ENCODE measurements at regions not wholly inside any gene's neighbourhood (a gene's known extent, or its start where the extent isn't known, plus 50 kb on each side); places are given as distances from the start of the nearest gene placed in this dataset.

DNA sequence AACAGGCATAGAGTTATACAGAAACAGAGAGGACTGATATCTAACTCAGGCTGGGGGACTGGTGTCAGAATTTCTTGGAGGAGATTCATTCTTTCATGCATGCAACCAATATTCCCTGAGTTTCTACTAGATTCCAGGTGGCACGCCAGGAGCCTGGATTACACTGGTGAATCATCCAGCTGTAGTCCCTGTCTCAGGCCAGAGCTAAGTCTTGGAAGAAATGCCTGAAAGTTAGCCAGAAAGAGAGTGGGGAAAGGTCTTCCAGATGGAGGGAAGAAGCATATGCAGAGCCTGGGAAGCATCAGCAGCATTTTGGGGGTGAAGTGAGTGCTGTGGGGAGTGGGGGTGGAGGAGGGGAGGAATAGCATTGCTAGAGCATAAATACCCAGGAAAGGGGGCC, 239.1 kb downstream of the OMA1 start:
- no peaks in the 10 kb centered on the region for H3K4me1 Mint-ChIP-seq
- no peaks in the 10 kb centered on the region for H3K36me3 Mint-ChIP-seq
- H3K4me3 Mint-ChIP-seq, result no peak overlapping the region

DNA sequence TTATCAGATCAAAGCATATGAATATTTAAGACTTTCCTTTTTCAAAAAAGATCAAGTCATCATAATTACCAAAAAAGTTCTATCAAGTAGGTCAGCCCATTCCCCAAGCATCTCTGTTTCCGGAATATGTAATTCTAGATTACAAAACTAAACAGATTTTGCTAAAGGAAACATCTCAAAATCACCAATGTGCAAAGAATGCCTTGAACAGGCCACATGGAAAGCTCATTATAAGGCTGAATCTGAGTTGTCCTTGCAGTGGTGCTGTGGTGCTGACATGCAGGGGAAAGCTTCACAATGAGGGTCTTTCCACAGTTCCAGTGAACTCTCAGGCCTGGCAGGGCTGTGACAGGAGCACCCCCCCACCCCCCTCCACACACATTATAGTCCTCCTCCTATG, 240.9 kb downstream of the OMA1 start:
- H3K27me3 Mint-ChIP-seq, result no peaks in the 10 kb centered on the region

More for the DNA sequence above, 239.1 kb downstream of the OMA1 start:
- Mint-ChIP-seq H3K27me3 (no peaks in the 10 kb centered on the region), H3K9me3 (no peaks in the 10 kb centered on the region), H3K27ac (no peak overlapping the region)

GRCh38 chr1:58304346-58304975, 242.1 kb downstream of the OMA1 start:
- Mint-ChIP-seq H3K4me3 (no peak overlapping the region), H3K4me1 (no peaks in the 10 kb centered on the region), H3K36me3 (no peaks in the 10 kb centered on the region), H3K9me3 (no peaks in the 10 kb centered on the region), H3K27me3 (no peaks in the 10 kb centered on the region), H3K27ac (no peak overlapping the region)

More for the DNA sequence above, 240.9 kb downstream of the OMA1 start:
- Mint-ChIP-seq H3K27ac (no peak overlapping the region), H3K36me3 (no peaks in the 10 kb centered on the region), H3K9me3 (no peaks in the 10 kb centered on the region), H3K4me3 (no peak overlapping the region), H3K4me1 (no peaks in the 10 kb centered on the region)

DNA sequence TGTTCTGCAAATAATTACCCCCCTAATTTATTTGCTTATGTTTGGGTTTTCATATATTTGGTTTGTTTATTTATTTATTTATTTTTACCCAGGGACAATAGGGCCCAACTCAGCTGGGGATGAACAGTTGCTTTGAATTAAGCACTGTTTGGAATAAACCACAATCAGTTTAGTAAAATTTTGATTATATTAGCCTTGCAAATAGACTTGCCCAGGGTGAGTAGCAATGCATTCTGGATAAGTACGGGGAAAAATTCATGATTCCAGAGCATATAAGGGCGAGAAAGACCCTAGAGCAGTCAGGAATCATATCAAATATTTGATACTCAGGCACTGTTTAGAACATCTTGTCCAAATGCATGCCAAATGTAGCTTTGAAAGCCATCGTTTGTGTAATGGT, 242.7 kb downstream of the OMA1 start:
- no peaks in the 10 kb centered on the region for H3K27me3 Mint-ChIP-seq
- no peaks in the 10 kb centered on the region for H3K9me3 Mint-ChIP-seq
- H3K27ac Mint-ChIP-seq, result no peak overlapping the region
- H3K4me1 Mint-ChIP-seq, result no peaks in the 10 kb centered on the region
- no peaks in the 10 kb centered on the region for H3K36me3 Mint-ChIP-seq
- no peak overlapping the region for H3K4me3 Mint-ChIP-seq

- Mint-ChIP-seq H3K27ac (no peak overlapping the region), H3K4me3 (no peak overlapping the region), H3K9me3 (peaks cover under 1% of the 10 kb centered on the region), H3K4me1 (no peaks in the 10 kb centered on the region), H3K36me3 (peaks cover 5% of the 10 kb centered on the region), H3K27me3 (peaks cover 1% of the 10 kb centered on the region)
These were observed 253.1 kb downstream of the OMA1 start for GRCh38 chr1:58293388-58293787.

DNA sequence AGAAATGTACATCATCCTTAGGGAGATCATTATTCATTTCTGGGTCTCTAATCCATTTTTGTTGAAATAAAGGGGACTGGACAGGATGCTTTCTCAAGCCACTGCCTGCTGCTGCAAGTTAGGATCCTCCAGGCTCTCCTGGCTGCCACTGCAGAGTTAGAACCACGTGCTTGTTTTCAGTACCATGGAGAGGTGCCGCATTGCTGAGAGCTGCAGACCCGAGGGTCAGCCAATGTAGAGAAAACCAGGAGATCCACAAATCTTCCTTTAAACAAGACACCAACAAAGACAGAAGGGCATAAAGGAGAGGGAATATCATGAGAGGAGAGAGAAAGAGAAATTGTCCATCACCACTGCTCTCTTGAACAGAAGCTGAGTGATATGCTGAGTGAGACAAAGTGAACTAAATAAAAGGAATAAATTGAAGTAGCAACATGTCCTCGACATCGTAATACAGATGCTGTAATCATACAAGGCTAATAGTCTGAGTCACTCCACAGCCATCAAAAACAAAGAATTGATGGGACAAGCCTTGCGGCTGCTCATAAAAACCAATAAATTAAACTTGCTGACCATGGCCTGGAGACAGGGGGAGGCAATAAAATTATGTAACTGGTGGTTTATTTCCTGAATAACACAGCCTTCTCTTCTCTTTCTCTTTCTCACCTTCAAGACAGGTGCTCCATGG, 255.7 kb downstream of the OMA1 start:
- Mint-ChIP-seq H3K4me1 (no peaks in the 10 kb centered on the region), H3K27ac (no peak overlapping the region)

DNA sequence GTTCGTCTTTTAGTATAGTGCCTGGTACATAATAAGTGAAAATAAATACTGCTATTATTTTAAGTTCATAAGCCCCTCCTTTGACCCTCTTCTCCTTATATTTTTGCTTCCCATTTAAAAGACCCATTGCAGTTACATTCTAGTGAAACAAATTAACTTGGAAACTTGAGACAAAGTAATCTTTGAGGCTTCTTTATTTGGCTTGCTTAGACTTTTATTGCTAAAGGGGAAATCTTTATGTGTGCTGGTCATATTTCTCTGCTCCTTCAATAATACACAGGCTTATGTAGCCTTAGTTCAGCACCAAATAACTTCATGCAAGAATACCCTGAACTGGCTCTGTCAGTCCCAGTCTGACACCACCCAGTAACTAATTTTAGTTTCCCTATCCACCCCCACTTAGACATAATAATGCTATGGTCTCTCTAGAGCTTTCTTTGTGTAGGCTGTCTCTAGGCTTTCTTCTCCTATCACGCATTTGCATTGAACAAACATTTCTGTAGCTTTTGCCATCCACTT, 257.8 kb downstream of the OMA1 start:
- H3K27ac Mint-ChIP-seq, result no peak overlapping the region
- peaks cover 1% of the 10 kb centered on the region for H3K27me3 Mint-ChIP-seq
- H3K36me3 Mint-ChIP-seq, result peaks cover 8% of the 10 kb centered on the region
- H3K4me3 Mint-ChIP-seq, result no peak overlapping the region
- H3K9me3 Mint-ChIP-seq, result peaks cover 4% of the 10 kb centered on the region
- no peaks in the 10 kb centered on the region for H3K4me1 Mint-ChIP-seq

More for the DNA sequence above, 255.7 kb downstream of the OMA1 start:
- H3K9me3 Mint-ChIP-seq, result peaks cover 4% of the 10 kb centered on the region
- H3K4me3 Mint-ChIP-seq, result no peak overlapping the region
- peaks cover 8% of the 10 kb centered on the region for H3K36me3 Mint-ChIP-seq
- peaks cover 1% of the 10 kb centered on the region for H3K27me3 Mint-ChIP-seq

- H3K36me3 Mint-ChIP-seq, result peaks cover 8% of the 10 kb centered on the region
- H3K4me1 Mint-ChIP-seq, result no peaks in the 10 kb centered on the region
- H3K9me3 Mint-ChIP-seq, result peaks cover 4% of the 10 kb centered on the region
- no peak overlapping the region for H3K4me3 Mint-ChIP-seq
- no peak overlapping the region for H3K27ac Mint-ChIP-seq
- peaks cover 1% of the 10 kb centered on the region for H3K27me3 Mint-ChIP-seq
These were observed 258.5 kb downstream of the OMA1 start for GRCh38 chr1:58287894-58288623.

DNA sequence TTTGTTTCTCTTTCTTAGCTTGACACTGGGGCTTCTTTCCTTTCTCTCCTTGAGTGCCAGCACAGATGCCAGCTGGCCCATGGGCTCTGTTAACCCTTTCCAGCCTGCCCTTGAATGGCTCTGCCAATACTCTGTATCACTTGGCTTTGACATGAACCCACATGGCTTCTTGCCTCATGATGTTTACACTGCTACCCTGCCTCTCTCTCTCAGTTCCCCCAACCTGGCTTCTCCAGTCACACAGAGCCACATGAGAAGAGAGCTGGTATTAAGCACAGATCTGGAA, 262.4 kb downstream of the OMA1 start:
- Mint-ChIP-seq H3K27me3 (peaks cover 1% of the 10 kb centered on the region), H3K4me3 (no peak overlapping the region), H3K27ac (no peak overlapping the region), H3K4me1 (no peaks in the 10 kb centered on the region), H3K9me3 (peaks cover 4% of the 10 kb centered on the region), H3K36me3 (peaks cover 3% of the 10 kb centered on the region)

DNA sequence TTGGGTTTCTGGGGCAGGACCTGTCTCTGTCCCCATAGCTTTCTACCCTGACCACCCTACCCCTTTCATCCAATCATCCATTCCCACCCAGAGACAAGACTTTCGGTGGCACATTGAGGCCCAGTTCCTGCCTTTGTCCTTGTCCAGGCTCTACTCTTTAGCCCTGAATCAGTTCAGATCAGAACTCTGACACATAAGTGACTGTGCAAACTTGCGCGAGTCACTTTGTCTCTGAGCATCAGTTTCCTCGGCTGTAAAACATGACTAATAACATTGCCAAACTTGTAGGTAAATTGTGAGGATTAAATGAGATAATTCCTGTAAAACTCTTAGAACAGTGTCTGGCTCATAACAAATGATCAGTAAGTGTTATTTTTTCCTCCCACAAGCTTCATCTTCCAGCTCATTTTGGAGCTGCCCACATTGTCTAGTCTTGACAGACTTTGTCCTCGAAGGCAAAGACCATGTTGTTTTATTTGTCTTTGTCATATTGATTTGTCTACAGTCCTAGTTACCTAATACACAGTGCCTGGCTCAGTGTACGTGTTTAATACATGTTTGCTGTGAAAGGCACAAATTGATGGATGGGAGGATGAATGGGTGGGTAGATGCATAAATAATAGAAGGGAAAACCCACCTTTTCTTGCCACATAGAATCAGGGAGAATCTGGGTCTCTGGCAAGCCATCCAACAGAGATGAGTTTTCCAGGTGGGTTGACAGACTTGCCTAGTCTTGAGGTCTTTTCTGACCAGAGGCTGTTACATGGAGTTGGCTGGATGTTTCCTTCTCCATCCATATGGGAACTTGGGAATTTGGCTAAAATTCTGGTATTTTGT, 262.9 kb downstream of the OMA1 start:
- Mint-ChIP-seq H3K27ac (no peak overlapping the region), H3K36me3 (peaks cover 3% of the 10 kb centered on the region), H3K4me3 (no peak overlapping the region), H3K27me3 (no peaks in the 10 kb centered on the region), H3K9me3 (peaks cover 4% of the 10 kb centered on the region), H3K4me1 (no peaks in the 10 kb centered on the region)

GRCh38 chr1:58282623-58283387, 263.7 kb downstream of the OMA1 start:
- no peak overlapping the region for H3K4me3 Mint-ChIP-seq
- no peaks in the 10 kb centered on the region for H3K9me3 Mint-ChIP-seq
- no peak overlapping the region for H3K27ac Mint-ChIP-seq
- no peaks in the 10 kb centered on the region for H3K4me1 Mint-ChIP-seq
- H3K27me3 Mint-ChIP-seq, result no peaks in the 10 kb centered on the region
- H3K36me3 Mint-ChIP-seq, result peaks cover under 1% of the 10 kb centered on the region

GRCh38 chr1:58266242-58266641, 280.3 kb downstream of the OMA1 start:
- Mint-ChIP-seq H3K36me3 (no peaks in the 10 kb centered on the region), H3K4me1 (no peaks in the 10 kb centered on the region), H3K27me3 (no peaks in the 10 kb centered on the region), H3K27ac (no peak overlapping the region), H3K9me3 (peaks cover 5% of the 10 kb centered on the region), H3K4me3 (no peak overlapping the region)

DNA sequence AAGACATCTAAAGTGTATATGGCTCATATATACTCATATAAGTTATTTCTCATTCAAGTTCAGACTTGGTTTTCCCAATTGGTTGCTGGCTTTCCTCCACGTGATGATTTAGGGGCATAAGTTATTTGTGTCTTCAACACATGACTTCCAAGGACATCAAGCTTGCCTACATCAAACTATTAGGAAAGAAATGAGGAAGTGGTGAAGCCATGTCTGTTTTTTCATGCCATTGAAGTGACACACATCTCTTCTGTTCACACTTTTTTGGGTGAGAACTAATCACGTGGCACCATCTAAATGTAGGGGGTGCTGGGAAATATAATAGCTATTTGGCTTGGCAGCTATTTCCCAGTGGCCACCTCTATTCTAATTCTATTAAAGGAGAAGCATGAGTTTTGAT, 282.1 kb downstream of the OMA1 start:
- no peaks in the 10 kb centered on the region for H3K4me1 Mint-ChIP-seq
- H3K27ac Mint-ChIP-seq, result no peak overlapping the region
- H3K27me3 Mint-ChIP-seq, result no peaks in the 10 kb centered on the region
- H3K4me3 Mint-ChIP-seq, result no peak overlapping the region
- peaks cover 10% of the 10 kb centered on the region for H3K9me3 Mint-ChIP-seq
- H3K36me3 Mint-ChIP-seq, result no peaks in the 10 kb centered on the region

- Mint-ChIP-seq H3K4me3 (no peak overlapping the region), H3K27ac (no peak overlapping the region), H3K27me3 (no peaks in the 10 kb centered on the region), H3K36me3 (no peaks in the 10 kb centered on the region), H3K4me1 (no peaks in the 10 kb centered on the region), H3K9me3 (peaks cover 10% of the 10 kb centered on the region)
These were observed 283.8 kb downstream of the OMA1 start for GRCh38 chr1:58262702-58263101.

GRCh38 chr1:58258082-58258481, 288.4 kb downstream of the OMA1 start:
- Mint-ChIP-seq H3K27ac (no peak overlapping the region), H3K4me1 (no peaks in the 10 kb centered on the region), H3K27me3 (no peaks in the 10 kb centered on the region), H3K9me3 (peaks cover 10% of the 10 kb centered on the region), H3K4me3 (no peak overlapping the region), H3K36me3 (no peaks in the 10 kb centered on the region)
